HG02759 (cell line): ENCODE measurements at regions not wholly inside any gene's neighbourhood (a gene's known extent, or its start where the extent isn't known, plus 50 kb on each side); places are given as distances from the start of the nearest gene placed in this dataset.
"Not testable (repeated sequence)": the region's sequence is repeated elsewhere in the genome, so short reads cannot be mapped to it uniquely, and the experiment has no call there.

ENCODE experiments used
- ATAC-seq: cut with Tn5 transposase; IDR thresholded peaks from one replicate; pipeline ENCODE4 v1.9.1; 2021; ENCODE audit warnings: mild to moderate bottlenecking, moderate library complexity; ENCODE audit not compliant: unreplicated experiment

- ATAC-seq = no peak
These were observed 251.6 kb downstream of the RPLP1 start for GRCh38 chr15:69704229-69704628.

- no peak for ATAC-seq
These were observed 252.1 kb downstream of the RPLP1 start for GRCh38 chr15:69704700-69705099.

DNA sequence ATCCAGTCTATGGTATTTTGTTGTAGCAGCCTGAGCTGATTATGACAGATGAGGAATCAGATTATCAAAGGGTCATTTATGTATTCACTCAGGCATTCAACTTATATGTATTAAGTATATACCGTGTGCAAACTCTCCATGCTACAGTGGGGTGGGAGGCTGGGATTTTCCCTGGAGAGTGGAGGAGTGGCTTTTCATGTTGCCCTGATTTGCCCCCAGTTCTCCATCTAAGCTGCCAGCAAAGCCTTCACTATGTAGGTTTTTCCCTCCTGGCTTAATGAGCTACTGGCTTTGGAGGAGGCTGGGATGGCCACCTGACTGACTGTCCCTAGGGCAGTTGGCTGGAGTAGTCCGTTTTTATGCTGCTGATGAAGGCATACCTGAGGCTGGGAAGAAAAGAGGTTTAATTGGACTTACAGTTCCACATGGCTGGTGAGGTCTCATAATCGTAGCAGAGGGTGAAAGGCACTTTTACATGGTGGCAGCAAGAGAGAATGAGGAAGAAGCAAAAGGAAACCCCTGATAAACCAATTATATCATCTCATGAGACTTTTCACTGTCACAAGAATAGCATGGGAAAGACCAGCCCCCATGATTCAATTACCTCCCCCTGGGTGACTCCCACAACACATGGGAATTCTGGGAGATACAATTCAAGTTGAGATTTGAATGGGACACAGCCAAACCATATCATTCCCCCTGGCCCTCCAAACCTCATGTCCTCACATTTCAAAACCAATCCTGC is 253.9 kb downstream of the RPLP1 start:
- ATAC-seq = no peak

DNA sequence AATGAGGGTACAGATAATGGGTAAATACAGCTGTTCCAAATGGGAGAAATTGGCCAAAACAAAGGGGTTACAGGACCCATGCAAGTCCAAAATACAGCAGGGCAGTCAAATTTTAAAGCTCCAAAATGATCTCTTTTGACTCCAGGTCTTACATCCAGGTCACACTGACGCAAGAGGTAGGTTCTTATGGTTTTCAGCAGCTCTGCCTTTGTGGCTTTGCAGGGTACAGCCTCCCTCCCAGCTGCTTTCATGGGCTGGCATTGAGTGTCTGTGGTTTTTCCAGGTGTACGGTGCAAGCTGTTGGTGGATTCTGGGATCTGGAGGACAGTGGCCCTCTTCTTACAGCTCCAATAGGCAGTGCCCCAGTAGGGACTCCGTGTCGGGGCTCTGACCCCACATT is 254.6 kb downstream of the RPLP1 start:
- ATAC-seq = not testable (repeated sequence)

- ATAC-seq = not testable (repeated sequence)
These were observed 256.0 kb downstream of the RPLP1 start for GRCh38 chr15:69708436-69709122.

- no peak for ATAC-seq
These were observed 260.4 kb downstream of the RPLP1 start for GRCh38 chr15:69712991-69713390.

- ATAC-seq = peak; percentile 90
These were observed 261.3 kb downstream of the RPLP1 start for GRCh38 chr15:69713726-69714559.

- ATAC-seq = no peak
These were observed 262.6 kb downstream of the RPLP1 start for GRCh38 chr15:69715210-69715609.

DNA sequence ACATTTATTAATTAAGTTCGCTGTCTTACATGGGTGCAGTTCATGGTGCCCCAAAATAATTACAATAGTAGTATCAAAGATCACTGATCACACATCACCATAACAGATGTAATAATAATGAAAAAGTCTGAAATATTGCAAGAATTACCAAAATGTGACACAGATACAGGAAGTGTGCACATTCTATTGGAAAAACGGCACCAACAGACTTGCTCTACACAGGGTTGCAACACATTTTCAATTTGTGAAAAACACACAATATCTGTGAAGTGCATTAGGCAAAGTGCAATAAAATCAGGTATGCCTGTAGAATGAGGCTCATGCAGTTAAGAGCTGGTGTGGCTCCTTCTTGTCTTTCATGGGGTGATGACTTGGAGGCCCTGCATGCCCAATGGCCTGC is 265.8 kb downstream of the RPLP1 start:
- ATAC-seq = no peak

- ATAC-seq = no peak
These were observed 266.3 kb downstream of the RPLP1 start for GRCh38 chr15:69718916-69719315.

- no peak for ATAC-seq
These were observed 267.1 kb downstream of the RPLP1 start for GRCh38 chr15:69719527-69720240.

- ATAC-seq = no peak
These were observed 267.9 kb downstream of the RPLP1 start for GRCh38 chr15:69720536-69720935.

GRCh38 chr15:69722924-69723323 is 270.3 kb downstream of the RPLP1 start:
- no peak for ATAC-seq

DNA sequence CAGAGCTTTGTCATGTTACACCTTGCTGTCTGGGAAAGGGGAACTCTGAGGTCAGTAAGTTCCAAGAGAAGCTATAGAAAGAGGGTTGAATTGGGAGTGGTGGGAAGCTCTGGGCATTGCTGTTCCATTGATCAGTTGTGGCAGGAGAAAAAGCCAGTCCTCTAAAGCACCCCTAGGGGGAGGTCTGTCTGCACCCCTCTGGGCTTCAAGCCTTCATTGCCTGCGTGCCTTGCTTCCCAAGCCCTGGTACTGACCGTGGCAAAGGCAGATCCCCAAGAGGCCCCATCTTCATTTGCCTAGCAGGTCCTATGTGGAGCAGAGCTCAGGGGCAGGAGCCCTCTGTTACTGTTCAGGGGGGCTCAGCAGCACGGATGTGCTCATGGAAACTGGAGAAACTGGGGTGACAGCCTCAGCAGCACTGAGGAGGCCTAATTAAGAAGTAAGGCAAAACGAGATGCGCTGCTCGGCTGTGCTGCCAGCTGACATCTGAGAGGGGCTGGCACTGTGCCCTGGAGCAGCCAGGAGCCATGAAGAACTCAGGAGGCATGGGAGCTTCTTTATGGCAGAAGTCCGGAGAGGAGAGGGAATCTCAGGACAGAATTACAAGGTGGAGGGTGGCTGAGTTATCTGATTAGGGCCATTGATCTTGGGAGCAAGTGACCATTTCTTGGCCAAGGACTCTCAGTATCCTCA is 270.9 kb downstream of the RPLP1 start:
- ATAC-seq = no peak

- ATAC-seq = no peak
These were observed 271.7 kb downstream of the RPLP1 start for GRCh38 chr15:69724333-69724732.

- no peak for ATAC-seq
These were observed 272.7 kb downstream of the RPLP1 start for GRCh38 chr15:69725275-69725674.

DNA sequence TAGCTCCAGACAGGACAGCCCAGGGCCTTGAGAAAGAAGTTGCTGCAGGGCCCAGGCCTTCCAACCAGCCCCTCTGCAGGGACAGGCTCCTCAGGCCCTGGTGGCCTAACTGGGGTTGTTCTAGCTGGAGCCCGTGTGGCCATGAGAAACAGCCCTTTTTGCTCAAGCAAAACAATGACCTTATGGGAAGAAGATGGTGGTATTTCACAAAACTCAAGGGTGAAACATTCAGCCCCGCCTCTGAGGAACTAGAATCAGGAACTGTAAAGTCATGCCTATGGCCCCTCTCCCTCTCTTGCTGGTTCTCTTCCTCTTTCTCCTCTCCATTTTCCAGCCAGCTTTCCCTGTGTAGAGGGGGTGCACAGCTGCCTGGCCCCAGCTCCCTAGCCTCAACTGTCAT is 273.3 kb downstream of the RPLP1 start:
- no peak for ATAC-seq

DNA sequence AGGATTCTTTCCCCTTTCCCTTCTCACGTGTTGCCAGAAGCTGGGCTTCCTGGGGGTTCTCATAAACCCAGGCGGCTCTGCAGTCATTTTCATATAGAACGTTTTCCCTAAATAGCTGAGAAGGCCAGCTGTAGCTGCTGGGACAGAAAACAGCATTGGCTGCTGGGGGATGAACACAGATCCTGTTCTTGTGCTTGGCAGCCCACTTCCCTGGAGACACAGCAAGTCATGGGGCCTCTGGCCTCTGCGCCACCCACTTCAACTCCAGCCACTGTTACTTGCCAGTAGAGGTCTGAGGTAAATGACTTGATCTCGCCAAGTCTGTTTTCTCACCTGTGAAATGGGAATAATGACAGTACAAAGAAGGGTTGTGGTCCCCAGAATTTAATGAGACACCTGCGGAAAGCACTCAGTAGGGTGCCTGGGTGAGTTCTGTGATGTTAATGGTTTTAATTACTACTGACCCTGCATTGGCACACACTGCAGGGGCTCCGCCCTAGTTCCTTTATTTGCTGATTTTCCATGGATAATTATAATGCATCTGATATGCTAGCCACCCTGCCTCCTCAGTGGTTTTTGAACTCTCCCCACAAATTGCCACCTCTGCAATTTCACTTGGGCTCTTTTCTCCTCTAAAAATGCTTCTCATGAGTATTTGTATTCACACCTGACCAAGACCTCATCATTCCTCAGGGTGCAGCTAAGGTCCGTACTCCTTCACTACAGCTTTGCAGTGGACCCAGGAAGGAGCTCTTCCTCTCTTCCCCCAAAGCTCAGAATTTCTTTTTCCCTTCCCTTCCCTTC is 274.7 kb downstream of the RPLP1 start:
- no peak for ATAC-seq

GRCh38 chr15:69729167-69729748 is 276.6 kb downstream of the RPLP1 start:
- no peak for ATAC-seq
